ENCODE measurements at regions not wholly inside any gene's neighbourhood (a gene's known extent, or its start where the extent isn't known, plus 50 kb on each side); places are given as distances from the start of the nearest gene placed in this dataset.
"Not testable (repeated sequence)": the region's sequence is repeated elsewhere in the genome, so short reads cannot be mapped to it uniquely, and the experiment has no call there.

GRCh38 chr16:29606669-29607427 lies 56.2 kb upstream of the SPN start:
- no CpG with 5 or more reads among the region's 26 CpGs for WGBS, 10 experiments
- ATAC-seq (replicated peaks in 6 of 8); H3K27ac ChIP-seq; H3K4me3 ChIP-seq; in situ Hi-C loops (cut with MboI; ENCODE audit: low pct_unique_long_range_greater_than_20kb in 2 of 9, low sequenced_read_pairs in 9 of 9, unreplicated experiment in 9 of 9): not testable (repeated sequence)
- H3K4me1 ChIP-seq (replicated peaks in 1 of 2), result peaks cover 22 to 40% of the 10 kb centered on the region in 2 donors

- H3K4me3 ChIP-seq; H3K27ac ChIP-seq; in situ Hi-C loops (cut with MboI; ENCODE audit: low pct_unique_long_range_greater_than_20kb in 2 of 9, low sequenced_read_pairs in 9 of 9, unreplicated experiment in 9 of 9); ATAC-seq (replicated peaks in 6 of 8): not testable (repeated sequence)
- H3K4me1 ChIP-seq (replicated peaks in 1 of 2), result peaks cover 17 to 40% of the 10 kb centered on the region in 2 donors
- 60 to 97% (median 92%) methylated on average over 1 to 4 of the region's 11 CpGs; no CpG with 5 or more reads in 6 of the 10 experiments for WGBS, 10 experiments
These were observed 55.6 kb upstream of the SPN start for GRCh38 chr16:29607428-29607823.

GRCh38 chr16:29612381-29613306 lies 50.4 kb upstream of the SPN start:
- H3K4me3 ChIP-seq, result peak overlapping the region; percentile 55 to 99 (median 84)
- in situ Hi-C loops (cut with MboI; ENCODE audit: low pct_unique_long_range_greater_than_20kb in 2 of 9, low sequenced_read_pairs in 9 of 9, unreplicated experiment in 9 of 9), result not testable (repeated sequence)
- H3K27ac ChIP-seq, result peak overlapping the region; percentile 29 to 72
- peaks cover 14 to 24% of the 10 kb centered on the region in 2 donors for H3K4me1 ChIP-seq (replicated peaks in 1 of 2)
- ATAC-seq (replicated peaks in 6 of 8), result peak; percentile 0 to 27 (median 8)
- WGBS, 10 experiments, result no CpG with 5 or more reads among the region's 48 CpGs
